Stimulated activated CD8-positive, alpha-beta memory T cell treated with anti-CD3 and anti-CD28 coated beads, Interleukin-2, amount 100 ng/mL, for 48 hours (primary cell): ENCODE measurements at regions not wholly inside any gene's neighbourhood (a gene's known extent, or its start where the extent isn't known, plus 50 kb on each side); places are given as distances from the start of the nearest gene placed in this dataset.

Experiments used
- DNase-seq, 2 donors: peaks; one replicate each; pipeline ENCODE4 v3.0.0-alpha.2; 2020; ENCODE audit warnings: low read depth in 2 of 2

- no peak for DNase-seq
These were observed 91.9 kb downstream of the IRF8 start for GRCh38 chr16:85990861-85991301.

GRCh38 chr16:85991425-85991824 is 92.5 kb downstream of the IRF8 start:
- DNase-seq: no peak

- DNase-seq: no peak
These were observed 92.9 kb downstream of the IRF8 start for GRCh38 chr16:85991856-85992255.

GRCh38 chr16:85992359-85992758 is 93.4 kb downstream of the IRF8 start:
- DNase-seq: no peak

GRCh38 chr16:85992779-85993178 is 93.8 kb downstream of the IRF8 start:
- no peak for DNase-seq

- no peak for DNase-seq
These were observed 95.8 kb downstream of the IRF8 start for GRCh38 chr16:85994492-85995490.

GRCh38 chr16:85995541-85996423 is 96.8 kb downstream of the IRF8 start:
- no peak for DNase-seq

- no peak for DNase-seq
These were observed 97.9 kb downstream of the IRF8 start for GRCh38 chr16:85996843-85997242.

GRCh38 chr16:85998171-85998867 is 99.4 kb downstream of the IRF8 start:
- no peak for DNase-seq

GRCh38 chr16:85998868-85999729 is 100.1 kb downstream of the IRF8 start:
- DNase-seq: no peak

- no peak for DNase-seq
These were observed 100.8 kb downstream of the IRF8 start for GRCh38 chr16:85999778-86000177.

- no peak for DNase-seq
These were observed 103.4 kb downstream of the IRF8 start for GRCh38 chr16:86002178-86002900.

GRCh38 chr16:86007524-86007923 is 108.6 kb downstream of the IRF8 start:
- no peak for DNase-seq

GRCh38 chr16:86010680-86011141 is 111.7 kb downstream of the IRF8 start:
- DNase-seq: no peak

- no peak for DNase-seq
These were observed 112.6 kb downstream of the IRF8 start for GRCh38 chr16:86011532-86011931.

- DNase-seq: no peak
These were observed 113.3 kb downstream of the IRF8 start for GRCh38 chr16:86012221-86012620.

GRCh38 chr16:86013867-86014266 is 114.9 kb downstream of the IRF8 start:
- DNase-seq: no peak

- no peak for DNase-seq
These were observed 116.6 kb downstream of the IRF8 start for GRCh38 chr16:86015606-86016005.

GRCh38 chr16:86016201-86016965 is 117.4 kb downstream of the IRF8 start:
- no peak for DNase-seq
